IgD-negative memory B cell (primary cell): ENCODE measurements at regions not wholly inside any gene's neighbourhood (a gene's known extent, or its start where the extent isn't known, plus 50 kb on each side); places are given as distances from the start of the nearest gene placed in this dataset.
A peak's percentile ranks its signal among the peaks of the same experiment; 100 is the strongest.
"Not testable (repeated sequence)": the region's sequence is repeated elsewhere in the genome, so short reads cannot be mapped to it uniquely, and the experiment has no call there.

Source experiments
- H3K27ac Mint-ChIP-seq, 3 donors: one replicate each; pipeline ENCODE4 v1.8.0; 2020 to 2022; ENCODE audit warnings: mild to moderate bottlenecking in 3 of 3, mixed read lengths in 3 of 3, moderate library complexity in 1 of 3
- H3K27me3 Mint-ChIP-seq: one replicate; pipeline ENCODE4 v1.8.0; 2021; ENCODE audit warnings: mixed read lengths
- H3K36me3 Mint-ChIP-seq: one replicate; pipeline ENCODE4 v1.8.0; 2020; ENCODE audit warnings: mild to moderate bottlenecking, mixed read lengths
- H3K4me1 Mint-ChIP-seq, 3 donors: one replicate each; pipeline ENCODE4 v1.8.0; 2020 to 2022; ENCODE audit warnings: mixed read lengths in 3 of 3, mild to moderate bottlenecking in 1 of 3
- H3K4me3 Mint-ChIP-seq, 4 donors: one replicate each; pipeline ENCODE4 v1.8.0; 2020 to 2022; ENCODE audit warnings: mild to moderate bottlenecking in 4 of 4, mixed read lengths in 4 of 4, moderate library complexity in 3 of 4
- H3K9me3 Mint-ChIP-seq, 3 donors: one replicate each; pipeline ENCODE4 v1.8.0; 2020 to 2021; ENCODE audit warnings: mixed read lengths in 3 of 3, mild to moderate bottlenecking in 1 of 3

- no peak overlapping the region for H3K4me3 Mint-ChIP-seq
These were observed 129.1 kb upstream of the RAP2B start for GRCh38 chr3:153032891-153033290.

GRCh38 chr3:153036846-153037245 lies 125.2 kb upstream of the RAP2B start:
- Mint-ChIP-seq H3K9me3 (no peaks in the 10 kb centered on the region), H3K27ac (no peak overlapping the region), H3K4me1 (peaks cover 0 to 2% (median 0%) of the 10 kb centered on the region in 3 donors), H3K4me3 (no peak overlapping the region), H3K27me3 (no peaks in the 10 kb centered on the region), H3K36me3 (no peaks in the 10 kb centered on the region)

More at GRCh38 chr3:153032891-153033290, 129.1 kb upstream of the RAP2B start:
- H3K9me3 Mint-ChIP-seq = no peaks in the 10 kb centered on the region
- H3K27ac Mint-ChIP-seq = no peak overlapping the region
- H3K36me3 Mint-ChIP-seq = no peaks in the 10 kb centered on the region
- peaks cover 0 to 6% (median 3%) of the 10 kb centered on the region in 3 donors for H3K4me1 Mint-ChIP-seq
- no peaks in the 10 kb centered on the region for H3K27me3 Mint-ChIP-seq

DNA sequence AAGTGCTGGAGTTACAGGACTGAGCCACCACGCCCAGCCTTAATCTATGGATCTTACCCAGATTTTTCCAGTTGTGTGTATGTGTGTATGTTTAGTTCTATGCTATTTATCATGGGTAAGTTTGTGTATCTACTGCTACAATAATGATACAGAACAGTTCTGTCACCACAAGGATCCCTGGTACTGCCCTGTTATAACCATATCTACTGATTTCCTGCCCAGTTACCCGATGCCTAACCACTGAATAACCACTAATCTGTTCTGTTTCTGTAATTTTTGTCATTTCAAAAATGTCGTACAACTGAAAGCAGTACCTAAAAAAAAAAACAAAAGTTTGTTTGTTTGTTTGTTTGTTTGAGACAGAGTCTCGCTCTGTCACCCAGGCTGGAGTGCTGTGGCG lies 123.7 kb upstream of the RAP2B start:
- Mint-ChIP-seq H3K27ac (peak overlapping the region in 1 of 3 donors; percentile 24), H3K36me3 (no peaks in the 10 kb centered on the region), H3K4me1 (no peaks in the 10 kb centered on the region), H3K4me3 (no peak overlapping the region), H3K9me3 (no peaks in the 10 kb centered on the region), H3K27me3 (no peaks in the 10 kb centered on the region)

DNA sequence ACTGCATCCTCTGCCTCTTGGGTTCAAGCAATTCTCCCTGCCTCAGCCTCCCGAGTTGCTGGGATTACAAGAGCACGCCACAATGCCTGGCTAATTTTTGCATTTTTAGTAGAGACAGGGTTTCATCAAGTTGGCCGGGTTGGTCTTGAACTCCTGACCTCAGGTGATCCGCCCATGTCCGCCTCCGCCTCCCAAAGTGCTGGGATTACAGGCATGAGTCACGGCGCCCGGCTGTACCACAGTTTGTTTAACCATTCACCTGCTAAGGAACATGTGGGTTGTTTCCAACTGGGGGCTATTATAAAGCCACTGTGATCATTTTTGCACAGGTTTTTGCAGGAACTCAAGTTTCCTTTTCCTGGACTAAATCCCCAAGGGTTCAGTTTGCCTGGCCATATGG lies 123.2 kb upstream of the RAP2B start:
- H3K36me3 Mint-ChIP-seq = no peaks in the 10 kb centered on the region
- H3K4me3 Mint-ChIP-seq = no peak overlapping the region
- H3K27ac Mint-ChIP-seq = no peak overlapping the region

GRCh38 chr3:153041181-153041580 lies 120.8 kb upstream of the RAP2B start:
- H3K27ac Mint-ChIP-seq = no peak overlapping the region
- no peaks in the 10 kb centered on the region for H3K4me1 Mint-ChIP-seq
- no peak overlapping the region for H3K4me3 Mint-ChIP-seq
- no peaks in the 10 kb centered on the region for H3K36me3 Mint-ChIP-seq
- H3K27me3 Mint-ChIP-seq = no peaks in the 10 kb centered on the region
- no peaks in the 10 kb centered on the region for H3K9me3 Mint-ChIP-seq

More for the DNA sequence above, 123.2 kb upstream of the RAP2B start:
- Mint-ChIP-seq H3K27me3 (no peaks in the 10 kb centered on the region), H3K4me1 (no peaks in the 10 kb centered on the region), H3K9me3 (no peaks in the 10 kb centered on the region)

GRCh38 chr3:153042088-153042487 lies 119.9 kb upstream of the RAP2B start:
- Mint-ChIP-seq H3K27me3 (no peaks in the 10 kb centered on the region), H3K4me1 (no peaks in the 10 kb centered on the region), H3K27ac (no peak overlapping the region), H3K36me3 (no peaks in the 10 kb centered on the region), H3K4me3 (no peak overlapping the region), H3K9me3 (no peaks in the 10 kb centered on the region)

DNA sequence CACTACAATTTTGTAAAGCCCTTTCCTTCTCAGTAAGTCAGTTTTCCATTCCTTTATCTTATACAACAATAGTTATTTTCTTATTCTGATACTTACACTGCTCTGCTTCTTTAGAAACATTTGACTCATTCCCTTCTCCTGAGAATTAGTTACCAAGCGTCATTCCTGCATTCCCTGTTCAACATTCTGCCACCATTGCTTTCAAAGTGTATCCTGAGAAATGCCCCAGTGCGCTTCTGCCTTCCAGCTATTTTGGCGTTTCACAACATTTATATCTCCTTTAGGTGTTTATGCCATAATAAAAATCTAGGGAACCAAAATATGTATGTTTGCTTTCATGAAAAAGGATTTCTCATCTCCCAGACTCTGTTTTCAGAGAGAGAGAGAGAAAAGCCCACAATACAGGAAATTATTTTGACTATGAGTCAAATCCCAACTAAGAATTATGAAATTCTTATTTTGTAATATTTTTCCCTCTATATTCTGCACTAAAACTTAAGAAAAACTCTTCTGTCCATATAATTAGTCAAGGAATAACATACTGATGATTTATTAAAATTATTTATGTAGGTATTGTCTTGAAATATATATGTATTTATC lies 118.2 kb upstream of the RAP2B start:
- H3K36me3 Mint-ChIP-seq = no peaks in the 10 kb centered on the region
- H3K4me3 Mint-ChIP-seq = no peak overlapping the region
- H3K9me3 Mint-ChIP-seq = no peaks in the 10 kb centered on the region
- no peak overlapping the region for H3K27ac Mint-ChIP-seq
- H3K27me3 Mint-ChIP-seq = no peaks in the 10 kb centered on the region
- H3K4me1 Mint-ChIP-seq = no peaks in the 10 kb centered on the region

- no peaks in the 10 kb centered on the region for H3K9me3 Mint-ChIP-seq
- no peaks in the 10 kb centered on the region for H3K4me1 Mint-ChIP-seq
- H3K36me3 Mint-ChIP-seq = no peaks in the 10 kb centered on the region
- H3K27ac Mint-ChIP-seq = no peak overlapping the region
- no peaks in the 10 kb centered on the region for H3K27me3 Mint-ChIP-seq
- H3K4me3 Mint-ChIP-seq = no peak overlapping the region
These were observed 116.9 kb upstream of the RAP2B start for GRCh38 chr3:153045150-153045549.

DNA sequence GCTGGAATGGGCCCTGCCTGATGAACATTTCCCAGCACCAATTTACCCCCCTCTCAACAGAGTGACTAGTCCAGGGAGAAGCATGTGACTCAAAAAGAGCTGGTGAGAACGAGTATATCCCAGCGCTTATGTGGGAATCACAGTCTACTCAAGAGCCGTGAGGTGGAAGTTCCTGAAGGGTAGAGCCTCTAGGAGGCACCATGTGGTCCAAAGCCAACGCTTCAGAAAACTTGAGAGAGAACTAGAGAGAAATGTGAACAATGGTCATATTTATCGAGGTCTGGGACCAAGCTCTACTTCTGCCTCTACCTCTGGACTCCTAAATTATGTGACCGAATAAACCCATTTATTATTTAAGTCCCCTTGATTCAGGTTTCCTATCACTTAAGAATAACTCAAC lies 111.0 kb upstream of the RAP2B start:
- Mint-ChIP-seq H3K36me3 (no peaks in the 10 kb centered on the region), H3K27ac (no peak overlapping the region), H3K9me3 (peaks cover 0 to 2% (median 0%) of the 10 kb centered on the region in 3 donors), H3K27me3 (no peaks in the 10 kb centered on the region), H3K4me1 (no peaks in the 10 kb centered on the region), H3K4me3 (no peak overlapping the region)

- Mint-ChIP-seq H3K4me3 (no peak overlapping the region), H3K27ac (no peak overlapping the region), H3K27me3 (no peaks in the 10 kb centered on the region), H3K9me3 (peaks cover 0 to 2% (median 0%) of the 10 kb centered on the region in 3 donors), H3K36me3 (no peaks in the 10 kb centered on the region), H3K4me1 (no peaks in the 10 kb centered on the region)
These were observed 110.5 kb upstream of the RAP2B start for GRCh38 chr3:153051427-153052095.

DNA sequence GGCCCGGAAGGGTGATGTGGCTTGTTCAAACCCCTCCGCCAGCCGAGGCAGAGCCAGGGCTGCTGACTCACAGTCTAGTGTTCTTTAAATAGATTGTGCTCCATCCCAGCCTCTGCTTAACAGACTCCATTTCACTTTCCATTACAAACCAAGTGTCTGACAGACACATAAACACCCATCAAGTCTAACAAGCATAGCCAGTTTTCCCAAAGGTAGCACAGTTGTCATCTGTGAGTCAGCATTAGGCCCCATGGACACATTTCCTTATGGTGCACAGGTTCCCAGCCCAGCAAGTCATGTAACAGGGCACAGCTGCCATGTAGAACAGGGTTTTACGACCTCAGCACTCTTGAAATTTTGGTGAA lies 109.9 kb upstream of the RAP2B start:
- H3K4me3 Mint-ChIP-seq = no peak overlapping the region
- no peaks in the 10 kb centered on the region for H3K36me3 Mint-ChIP-seq
- no peak overlapping the region for H3K27ac Mint-ChIP-seq
- no peaks in the 10 kb centered on the region for H3K4me1 Mint-ChIP-seq
- H3K27me3 Mint-ChIP-seq = no peaks in the 10 kb centered on the region
- peaks cover 0 to 2% (median 0%) of the 10 kb centered on the region in 3 donors for H3K9me3 Mint-ChIP-seq

GRCh38 chr3:153055217-153055616 lies 106.8 kb upstream of the RAP2B start:
- Mint-ChIP-seq H3K36me3 (no peaks in the 10 kb centered on the region), H3K27me3 (no peaks in the 10 kb centered on the region), H3K9me3 (peaks cover 0 to 2% (median 0%) of the 10 kb centered on the region in 3 donors), H3K4me3 (no peak overlapping the region), H3K27ac (no peak overlapping the region), H3K4me1 (no peaks in the 10 kb centered on the region)

DNA sequence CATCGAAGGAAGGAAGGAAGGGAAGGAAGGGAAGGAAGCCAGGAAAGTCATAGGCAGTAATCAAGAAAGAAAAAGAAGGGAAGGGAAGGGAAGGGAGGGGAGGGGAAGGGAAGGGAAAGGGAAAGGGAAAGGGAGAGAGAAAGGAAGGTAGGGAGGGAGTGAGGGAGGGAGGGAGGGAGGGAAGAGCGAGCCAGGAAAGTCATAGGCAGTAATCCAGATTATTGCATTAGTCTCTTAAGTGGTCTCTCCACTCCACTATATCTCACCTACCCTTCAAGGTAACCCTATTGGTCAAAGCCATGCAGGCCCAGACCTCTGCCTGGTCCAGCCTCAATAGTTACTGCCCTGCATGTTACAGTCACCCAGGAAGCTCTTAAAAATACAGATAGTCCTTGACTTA lies 106.2 kb upstream of the RAP2B start:
- Mint-ChIP-seq H3K4me1 (no peaks in the 10 kb centered on the region), H3K4me3 (no peak overlapping the region), H3K27me3 (no peaks in the 10 kb centered on the region), H3K9me3 (peaks cover 0 to 2% (median 0%) of the 10 kb centered on the region in 3 donors), H3K36me3 (no peaks in the 10 kb centered on the region), H3K27ac (no peak overlapping the region)

- not testable (repeated sequence) for H3K36me3 Mint-ChIP-seq, H3K4me1 Mint-ChIP-seq
- H3K27ac Mint-ChIP-seq = peak overlapping the region in 1 of 3 donors; percentile 85
These were observed 103.9 kb upstream of the RAP2B start for GRCh38 chr3:153058031-153058688.

GRCh38 chr3:153060346-153060745 lies 101.7 kb upstream of the RAP2B start:
- Mint-ChIP-seq H3K4me1 (no peaks in the 10 kb centered on the region), H3K27ac (no peak overlapping the region), H3K9me3 (peaks cover 0 to 2% (median 0%) of the 10 kb centered on the region in 3 donors), H3K27me3 (no peaks in the 10 kb centered on the region), H3K36me3 (no peaks in the 10 kb centered on the region), H3K4me3 (no peak overlapping the region)

More at GRCh38 chr3:153058031-153058688, 103.9 kb upstream of the RAP2B start:
- H3K27me3 Mint-ChIP-seq, H3K9me3 Mint-ChIP-seq, H3K4me3 Mint-ChIP-seq: not testable (repeated sequence)
